ENCODE measurements at regions not wholly inside any gene's neighbourhood (a gene's known extent, or its start where the extent isn't known, plus 50 kb on each side); places are given as distances from the start of the nearest gene placed in this dataset.

- Histone ChIP-seq H3K27ac (peak overlapping the region; percentile 22; the same call in 1 of the 2 replicates), H3K9ac (ENCODE audit: insufficient read length) (peak overlapping the region; percentile 29), H3K4me3 (peak overlapping the region; percentile 30; the same call in 1 of the 2 replicates), H3K36me3 (ENCODE audit: insufficient read depth, low read length) (no peaks in the 10 kb centered on the region), H3K9me3 (ENCODE audit: low read depth, low read length) (no peaks in the 10 kb centered on the region)
- TF ChIP-seq POLR2AphosphoS5 (IDR thresholded peaks at IDR 0.05; ENCODE audit: borderline replicate concordance, low read depth, low read length) (no peak), FOXP2 (optimal IDR thresholded peaks at IDR 0.05; ENCODE audit: control extremely low read depth, extremely low read length, insufficient read depth) (no peak), EZH2 (IDR thresholded peaks at IDR 0.05) (no peak)
- no peak for DNase-seq (ENCODE audit: low read depth, low spot score)
Observed at GRCh38 chr6:112581015-112581414, 233.9 kb downstream of the RFPL4B start.

- H3K9ac ChIP-seq (ENCODE audit: insufficient read length) = no peak overlapping the region
- no peaks in the 10 kb centered on the region; the same call in 1 of the 2 replicates for H3K9me3 ChIP-seq (ENCODE audit: low read depth, low read length)
- H3K4me3 ChIP-seq = no peak overlapping the region
- no peak for TF ChIP-seq FOXP2 (optimal IDR thresholded peaks at IDR 0.05; ENCODE audit: control extremely low read depth, extremely low read length, insufficient read depth)
- no peak for TF ChIP-seq EZH2 (IDR thresholded peaks at IDR 0.05)
- TF ChIP-seq POLR2AphosphoS5 (IDR thresholded peaks at IDR 0.05; ENCODE audit: borderline replicate concordance, low read depth, low read length) = no peak
- no peak overlapping the region for H3K27ac ChIP-seq
- no peak for DNase-seq (ENCODE audit: low read depth, low spot score)
- H3K36me3 ChIP-seq (ENCODE audit: insufficient read depth, low read length) = no peaks in the 10 kb centered on the region
Observed at GRCh38 chr6:112590326-112590725, 243.2 kb downstream of the RFPL4B start.

- Histone ChIP-seq H3K27ac (no peak overlapping the region), H3K9me3 (ENCODE audit: low read depth, low read length) (no peaks in the 10 kb centered on the region; the same call in 1 of the 2 replicates), H3K9ac (ENCODE audit: insufficient read length) (no peak overlapping the region), H3K4me3 (no peak overlapping the region), H3K36me3 (ENCODE audit: insufficient read depth, low read length) (no peaks in the 10 kb centered on the region)
- no peak for DNase-seq (ENCODE audit: low read depth, low spot score)
- TF ChIP-seq FOXP2 (optimal IDR thresholded peaks at IDR 0.05; ENCODE audit: control extremely low read depth, extremely low read length, insufficient read depth) = no peak
- TF ChIP-seq EZH2 (IDR thresholded peaks at IDR 0.05) = no peak
- TF ChIP-seq POLR2AphosphoS5 (IDR thresholded peaks at IDR 0.05; ENCODE audit: borderline replicate concordance, low read depth, low read length) = no peak
Observed at GRCh38 chr6:112591329-112591728, 244.2 kb downstream of the RFPL4B start.

GRCh38 chr6:112592159-112592558, 245.0 kb downstream of the RFPL4B start:
- TF ChIP-seq EZH2 (IDR thresholded peaks at IDR 0.05) (no peak), FOXP2 (optimal IDR thresholded peaks at IDR 0.05; ENCODE audit: control extremely low read depth, extremely low read length, insufficient read depth) (no peak), POLR2AphosphoS5 (IDR thresholded peaks at IDR 0.05; ENCODE audit: borderline replicate concordance, low read depth, low read length) (no peak)
- Histone ChIP-seq H3K36me3 (ENCODE audit: insufficient read depth, low read length) (no peaks in the 10 kb centered on the region), H3K9me3 (ENCODE audit: low read depth, low read length) (no peaks in the 10 kb centered on the region; the same call in 1 of the 2 replicates), H3K9ac (ENCODE audit: insufficient read length) (no peak overlapping the region), H3K27ac (no peak overlapping the region), H3K4me3 (no peak overlapping the region)
- no peak for DNase-seq (ENCODE audit: low read depth, low spot score)

- TF ChIP-seq EZH2 (IDR thresholded peaks at IDR 0.05) = no peak
- no peak overlapping the region for H3K9ac ChIP-seq (ENCODE audit: insufficient read length)
- no peak overlapping the region for H3K27ac ChIP-seq
- DNase-seq (ENCODE audit: low read depth, low spot score) = no peak
- H3K9me3 ChIP-seq (ENCODE audit: low read depth, low read length) = no peaks in the 10 kb centered on the region; the same call in 1 of the 2 replicates
- H3K36me3 ChIP-seq (ENCODE audit: insufficient read depth, low read length) = no peaks in the 10 kb centered on the region
- H3K4me3 ChIP-seq = no peak overlapping the region
Observed at GRCh38 chr6:112594886-112595594, 247.9 kb downstream of the RFPL4B start.

- Histone ChIP-seq H3K9ac (ENCODE audit: insufficient read length) (no peak overlapping the region), H3K4me3 (no peak overlapping the region), H3K9me3 (ENCODE audit: low read depth, low read length) (no peaks in the 10 kb centered on the region; the same call in 1 of the 2 replicates), H3K36me3 (ENCODE audit: insufficient read depth, low read length) (no peaks in the 10 kb centered on the region), H3K27ac (no peak overlapping the region)
- no peak for DNase-seq (ENCODE audit: low read depth, low spot score)
- TF ChIP-seq EZH2 (IDR thresholded peaks at IDR 0.05) (no peak), FOXP2 (optimal IDR thresholded peaks at IDR 0.05; ENCODE audit: control extremely low read depth, extremely low read length, insufficient read depth) (no peak), POLR2AphosphoS5 (IDR thresholded peaks at IDR 0.05; ENCODE audit: borderline replicate concordance, low read depth, low read length) (no peak)
Observed at GRCh38 chr6:112595841-112596240, 248.7 kb downstream of the RFPL4B start.

GRCh38 chr6:112597176-112597575, 250.0 kb downstream of the RFPL4B start:
- DNase-seq (ENCODE audit: low read depth, low spot score) = no peak
- H3K9ac ChIP-seq (ENCODE audit: insufficient read length) = no peak overlapping the region
- TF ChIP-seq POLR2AphosphoS5 (IDR thresholded peaks at IDR 0.05; ENCODE audit: borderline replicate concordance, low read depth, low read length) (no peak), FOXP2 (optimal IDR thresholded peaks at IDR 0.05; ENCODE audit: control extremely low read depth, extremely low read length, insufficient read depth) (no peak), EZH2 (IDR thresholded peaks at IDR 0.05) (no peak)
- H3K36me3 ChIP-seq (ENCODE audit: insufficient read depth, low read length) = no peaks in the 10 kb centered on the region
- no peaks in the 10 kb centered on the region; the same call in 1 of the 2 replicates for H3K9me3 ChIP-seq (ENCODE audit: low read depth, low read length)
- H3K27ac ChIP-seq = no peak overlapping the region
- no peak overlapping the region for H3K4me3 ChIP-seq

GRCh38 chr6:112600168-112600567, 253.0 kb downstream of the RFPL4B start:
- no peak overlapping the region for H3K9ac ChIP-seq (ENCODE audit: insufficient read length)
- no peak overlapping the region for H3K27ac ChIP-seq
- TF ChIP-seq FOXP2 (optimal IDR thresholded peaks at IDR 0.05; ENCODE audit: control extremely low read depth, extremely low read length, insufficient read depth) = no peak
- TF ChIP-seq POLR2AphosphoS5 (IDR thresholded peaks at IDR 0.05; ENCODE audit: borderline replicate concordance, low read depth, low read length) = no peak
- TF ChIP-seq EZH2 (IDR thresholded peaks at IDR 0.05) = no peak
- no peaks in the 10 kb centered on the region for H3K36me3 ChIP-seq (ENCODE audit: insufficient read depth, low read length)
- no peak for DNase-seq (ENCODE audit: low read depth, low spot score)
- no peaks in the 10 kb centered on the region; the same call in 1 of the 2 replicates for H3K9me3 ChIP-seq (ENCODE audit: low read depth, low read length)
- H3K4me3 ChIP-seq = no peak overlapping the region

GRCh38 chr6:112603726-112604125, 256.6 kb downstream of the RFPL4B start:
- Histone ChIP-seq H3K4me3 (no peak overlapping the region), H3K36me3 (ENCODE audit: insufficient read depth, low read length) (no peaks in the 10 kb centered on the region), H3K27ac (no peak overlapping the region), H3K9me3 (ENCODE audit: low read depth, low read length) (no peaks in the 10 kb centered on the region), H3K9ac (ENCODE audit: insufficient read length) (no peak overlapping the region)
- TF ChIP-seq POLR2AphosphoS5 (IDR thresholded peaks at IDR 0.05; ENCODE audit: borderline replicate concordance, low read depth, low read length) (no peak), FOXP2 (optimal IDR thresholded peaks at IDR 0.05; ENCODE audit: control extremely low read depth, extremely low read length, insufficient read depth) (no peak), EZH2 (IDR thresholded peaks at IDR 0.05) (no peak)
- DNase-seq (ENCODE audit: low read depth, low spot score) = no peak

Measured in SK-N-MC (cell line).